GM19099 (cell line): ENCODE measurements at regions not wholly inside any gene's neighbourhood (a gene's known extent, or its start where the extent isn't known, plus 50 kb on each side); places are given as distances from the start of the nearest gene placed in this dataset.

Source experiments
- POLR2A ChIP-seq: IDR thresholded peaks from 3 replicates; pipeline ENCODE4 v1.6.1; 2011; ENCODE audit warnings: low read depth; ENCODE audit not compliant: insufficient read length; ENCODE audit errors: extremely low read depth

- TF ChIP-seq POLR2A = no peak
Measured at GRCh38 chr12:77777274-77777673, 53.4 kb upstream of the NAV3 start.

- TF ChIP-seq POLR2A = no peak
Measured at GRCh38 chr12:77774761-77775160, 55.9 kb upstream of the NAV3 start.

- TF ChIP-seq POLR2A = no peak
Measured at GRCh38 chr12:77772676-77773298, 57.9 kb upstream of the NAV3 start.

GRCh38 chr12:77768558-77768957 is 62.1 kb upstream of the NAV3 start:
- TF ChIP-seq POLR2A = no peak

- no peak for TF ChIP-seq POLR2A
Measured at GRCh38 chr12:77767756-77768343, 62.8 kb upstream of the NAV3 start.

- TF ChIP-seq POLR2A = no peak
Measured at GRCh38 chr12:77767335-77767734, 63.4 kb upstream of the NAV3 start.

GRCh38 chr12:77766224-77766623 is 64.5 kb upstream of the NAV3 start:
- no peak for TF ChIP-seq POLR2A

- no peak for TF ChIP-seq POLR2A
Measured at GRCh38 chr12:77761286-77761685, 69.4 kb upstream of the NAV3 start.

GRCh38 chr12:77760271-77761025 is 70.2 kb upstream of the NAV3 start:
- TF ChIP-seq POLR2A = no peak

GRCh38 chr12:77754086-77754485 is 76.6 kb upstream of the NAV3 start:
- no peak for TF ChIP-seq POLR2A

- no peak for TF ChIP-seq POLR2A
Measured at GRCh38 chr12:77751939-77752338, 78.8 kb upstream of the NAV3 start.

GRCh38 chr12:77746096-77746495 is 84.6 kb upstream of the NAV3 start:
- no peak for TF ChIP-seq POLR2A

GRCh38 chr12:77745624-77746023 is 85.1 kb upstream of the NAV3 start:
- no peak for TF ChIP-seq POLR2A

- no peak for TF ChIP-seq POLR2A
Measured at GRCh38 chr12:77742631-77743030, 88.1 kb upstream of the NAV3 start.

GRCh38 chr12:77741974-77742517 is 88.6 kb upstream of the NAV3 start:
- TF ChIP-seq POLR2A = no peak

GRCh38 chr12:77736219-77736965 is 94.3 kb upstream of the NAV3 start:
- TF ChIP-seq POLR2A = no peak
